Stimulated activated CD4-positive, alpha-beta T cell treated with anti-CD3 and anti-CD28 coated beads, Interleukin-2, amount 100 ng/mL, for 24 hours (primary cell): ENCODE measurements at regions not wholly inside any gene's neighbourhood (a gene's known extent, or its start where the extent isn't known, plus 50 kb on each side); places are given as distances from the start of the nearest gene placed in this dataset.
A peak's percentile ranks its signal among the peaks of the same experiment; 100 is the strongest.
"Not testable (repeated sequence)": the region's sequence is repeated elsewhere in the genome, so short reads cannot be mapped to it uniquely, and the experiment has no call there.

ENCODE experiments used
- DNase-seq, 2 donors: peaks; one replicate each; pipeline ENCODE4 v3.0.0-alpha.2; 2020

- no peak for DNase-seq
These were observed 189.3 kb downstream of the NFKBIZ start for GRCh38 chr3:102038477-102039142.

GRCh38 chr3:102040144-102040543, 190.8 kb downstream of the NFKBIZ start:
- not testable (repeated sequence) for DNase-seq

GRCh38 chr3:102053375-102053989, 204.2 kb downstream of the NFKBIZ start:
- DNase-seq = no peak

- no peak for DNase-seq
These were observed 205.3 kb downstream of the NFKBIZ start for GRCh38 chr3:102054543-102055080.

- no peak for DNase-seq
These were observed 208.6 kb downstream of the NFKBIZ start for GRCh38 chr3:102057781-102058421.

- no peak for DNase-seq
These were observed 210.0 kb downstream of the NFKBIZ start for GRCh38 chr3:102059145-102059943.

GRCh38 chr3:102060814-102061213, 211.5 kb downstream of the NFKBIZ start:
- DNase-seq = no peak

- DNase-seq = no peak
These were observed 214.3 kb downstream of the NFKBIZ start for GRCh38 chr3:102063572-102063971.

- no peak for DNase-seq
These were observed 217.2 kb downstream of the NFKBIZ start for GRCh38 chr3:102066470-102066869.

GRCh38 chr3:102068327-102068726, 219.0 kb downstream of the NFKBIZ start:
- DNase-seq = no peak

GRCh38 chr3:102068736-102069135, 219.4 kb downstream of the NFKBIZ start:
- DNase-seq = no peak

GRCh38 chr3:102069211-102069662, 219.9 kb downstream of the NFKBIZ start:
- DNase-seq = no peak

GRCh38 chr3:102074946-102075345, 225.6 kb downstream of the NFKBIZ start:
- DNase-seq = no peak

- DNase-seq = no peak
These were observed 229.1 kb downstream of the NFKBIZ start for GRCh38 chr3:102078401-102078800.

- DNase-seq = peak in 1 of 2 donors; percentile 17
These were observed 229.8 kb downstream of the NFKBIZ start for GRCh38 chr3:102078854-102079808.

- no peak for DNase-seq
These were observed 230.5 kb downstream of the NFKBIZ start for GRCh38 chr3:102079809-102080197.

GRCh38 chr3:102081572-102082289, 232.4 kb downstream of the NFKBIZ start:
- no peak for DNase-seq

GRCh38 chr3:102083473-102083872, 234.2 kb downstream of the NFKBIZ start:
- no peak for DNase-seq

GRCh38 chr3:102084006-102084405, 234.7 kb downstream of the NFKBIZ start:
- DNase-seq = no peak

GRCh38 chr3:102084704-102085103, 235.4 kb downstream of the NFKBIZ start:
- no peak for DNase-seq
